ENCODE measurements at regions not wholly inside any gene's neighbourhood (a gene's known extent, or its start where the extent isn't known, plus 50 kb on each side); places are given as distances from the start of the nearest gene placed in this dataset.

DNA sequence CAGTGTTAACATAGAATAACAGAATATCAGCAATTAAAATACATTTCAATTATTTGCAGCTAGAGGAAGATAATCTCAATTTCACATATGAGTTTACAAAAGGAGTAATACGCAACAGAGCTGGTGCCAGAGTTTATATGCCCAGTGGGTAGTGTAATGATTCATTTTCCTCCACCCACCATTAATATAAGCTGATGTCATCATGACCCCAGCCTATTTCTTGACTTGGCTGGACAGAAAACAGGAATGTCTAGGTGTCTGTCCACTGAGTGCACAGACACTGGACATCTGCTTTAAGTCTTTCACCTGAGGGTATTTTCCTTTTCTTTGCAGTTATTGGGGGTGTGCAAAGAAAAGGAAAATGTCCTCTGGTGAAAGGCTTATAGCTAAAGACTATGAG lies 335.5 kb downstream of the TBC1D4 start:
- no peak for DNase-seq (ENCODE audit: low read depth, low spot score)
- H3K27me3 ChIP-seq (ENCODE audit: control insufficient read depth, extremely low read depth, insufficient read depth, low read length), result peaks cover 6% of the 10 kb centered on the region
- dilution Hi-C loops (cut with MboI; ENCODE audit: extremely low pct_ligation_motif_present, low sequenced_read_pairs), result no loop called here
- no peaks in the 10 kb centered on the region for H3K9me3 ChIP-seq (ENCODE audit: control insufficient read depth, low read depth, low read length)
- H3K9ac ChIP-seq (ENCODE audit: control insufficient read depth, extremely low read depth, insufficient read depth, low read length), result no peak overlapping the region
- TF ChIP-seq, protein P1, sequence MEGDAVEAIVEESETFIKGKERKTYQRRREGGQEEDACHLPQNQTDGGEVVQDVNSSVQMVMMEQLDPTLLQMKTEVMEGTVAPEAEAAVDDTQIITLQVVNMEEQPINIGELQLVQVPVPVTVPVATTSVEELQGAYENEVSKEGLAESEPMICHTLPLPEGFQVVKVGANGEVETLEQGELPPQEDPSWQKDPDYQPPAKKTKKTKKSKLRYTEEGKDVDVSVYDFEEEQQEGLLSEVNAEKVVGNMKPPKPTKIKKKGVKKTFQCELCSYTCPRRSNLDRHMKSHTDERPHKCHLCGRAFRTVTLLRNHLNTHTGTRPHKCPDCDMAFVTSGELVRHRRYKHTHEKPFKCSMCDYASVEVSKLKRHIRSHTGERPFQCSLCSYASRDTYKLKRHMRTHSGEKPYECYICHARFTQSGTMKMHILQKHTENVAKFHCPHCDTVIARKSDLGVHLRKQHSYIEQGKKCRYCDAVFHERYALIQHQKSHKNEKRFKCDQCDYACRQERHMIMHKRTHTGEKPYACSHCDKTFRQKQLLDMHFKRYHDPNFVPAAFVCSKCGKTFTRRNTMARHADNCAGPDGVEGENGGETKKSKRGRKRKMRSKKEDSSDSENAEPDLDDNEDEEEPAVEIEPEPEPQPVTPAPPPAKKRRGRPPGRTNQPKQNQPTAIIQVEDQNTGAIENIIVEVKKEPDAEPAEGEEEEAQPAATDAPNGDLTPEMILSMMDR (optimal IDR thresholded peaks at IDR 0.05 in 1 of 3, IDR thresholded peaks at IDR 0.05 in 1 of 3, conservative IDR thresholded peaks at IDR 0.05 in 1 of 3; ENCODE audit: extremely low read depth in 1 of 3, insufficient read depth in 2 of 3, low read length in 3 of 3), result no peak
- TF ChIP-seq EZH2 (IDR thresholded peaks at IDR 0.05; ENCODE audit: low read length), result no peak
- H3K27ac ChIP-seq (ENCODE audit: control insufficient read depth, insufficient read depth, low read length), result no peak overlapping the region
- no peaks in the 10 kb centered on the region for H3K4me1 ChIP-seq (ENCODE audit: control insufficient read depth, extremely low read depth, insufficient read depth, low read length)
- H2AFZ ChIP-seq (ENCODE audit: control insufficient read depth, low read length), result no peak overlapping the region
- H3K4me3 ChIP-seq (ENCODE audit: control insufficient read depth in 2 of 3, extremely low read depth in 1 of 3, insufficient read depth in 2 of 3, low read depth in 1 of 3, low read length in 3 of 3), result no peak overlapping the region
- H3K9me1 ChIP-seq (ENCODE audit: control insufficient read depth, extremely low read depth, insufficient read depth, low read length), result no peaks in the 10 kb centered on the region
- H3K4me2 ChIP-seq (ENCODE audit: control insufficient read depth, extremely low read depth, insufficient read depth, low read depth, low read length), result no peak overlapping the region
- no peaks in the 10 kb centered on the region for H3K79me2 ChIP-seq (ENCODE audit: control insufficient read depth, insufficient read depth, low read length)
- FAIRE-seq, result no peak
- H3K36me3 ChIP-seq (ENCODE audit: control insufficient read depth in 2 of 2, extremely low read depth in 1 of 2, insufficient read depth in 2 of 2, low read length in 2 of 2), result no peaks in the 10 kb centered on the region
- no peaks in the 10 kb centered on the region for H4K20me1 ChIP-seq (ENCODE audit: control insufficient read depth, extremely low read depth, insufficient read depth, low read length)

DNA sequence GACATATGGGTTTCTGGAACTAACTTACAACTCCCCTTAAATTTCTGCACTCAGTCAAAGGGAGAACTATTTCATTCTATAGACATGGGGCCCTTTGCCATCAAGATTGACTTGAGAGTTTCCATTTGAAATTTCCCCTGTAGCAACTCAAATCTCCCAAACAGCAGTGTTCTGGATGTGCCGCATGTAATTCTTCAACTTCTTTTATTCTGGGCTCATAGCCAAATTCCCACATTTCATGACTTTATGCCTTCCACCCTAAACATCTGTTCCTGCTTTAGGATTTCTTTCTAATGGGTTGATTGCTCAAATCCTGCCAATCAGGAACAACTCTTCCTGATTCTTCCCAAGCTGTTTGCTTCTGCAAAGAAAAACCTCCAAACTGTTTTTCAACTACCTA lies 336.0 kb downstream of the TBC1D4 start:
- no peak overlapping the region for H3K9ac ChIP-seq (ENCODE audit: control insufficient read depth, extremely low read depth, insufficient read depth, low read length)
- H3K9me1 ChIP-seq (ENCODE audit: control insufficient read depth, extremely low read depth, insufficient read depth, low read length), result no peaks in the 10 kb centered on the region
- H3K9me3 ChIP-seq (ENCODE audit: control insufficient read depth, low read depth, low read length), result no peaks in the 10 kb centered on the region
- no peak overlapping the region for H3K27ac ChIP-seq (ENCODE audit: control insufficient read depth, insufficient read depth, low read length)
- dilution Hi-C loops (cut with MboI; ENCODE audit: extremely low pct_ligation_motif_present, low sequenced_read_pairs), result no loop called here
- H4K20me1 ChIP-seq (ENCODE audit: control insufficient read depth, extremely low read depth, insufficient read depth, low read length), result no peaks in the 10 kb centered on the region
- H2AFZ ChIP-seq (ENCODE audit: control insufficient read depth, low read length), result no peak overlapping the region
- no peak for TF ChIP-seq EZH2 (IDR thresholded peaks at IDR 0.05; ENCODE audit: low read length)
- TF ChIP-seq, protein P1 (optimal IDR thresholded peaks at IDR 0.05 in 1 of 3, IDR thresholded peaks at IDR 0.05 in 1 of 3, conservative IDR thresholded peaks at IDR 0.05 in 1 of 3; ENCODE audit: extremely low read depth in 1 of 3, insufficient read depth in 2 of 3, low read length in 3 of 3), result no peak
- no peaks in the 10 kb centered on the region for H3K79me2 ChIP-seq (ENCODE audit: control insufficient read depth, insufficient read depth, low read length)
- FAIRE-seq (no peak), DNase-seq (ENCODE audit: low read depth, low spot score) (no peak)
- H3K36me3 ChIP-seq (ENCODE audit: control insufficient read depth in 2 of 2, extremely low read depth in 1 of 2, insufficient read depth in 2 of 2, low read length in 2 of 2), result no peaks in the 10 kb centered on the region
- H3K4me1 ChIP-seq (ENCODE audit: control insufficient read depth, extremely low read depth, insufficient read depth, low read length), result no peaks in the 10 kb centered on the region
- peaks cover 6% of the 10 kb centered on the region for H3K27me3 ChIP-seq (ENCODE audit: control insufficient read depth, extremely low read depth, insufficient read depth, low read length)
- no peak overlapping the region for H3K4me2 ChIP-seq (ENCODE audit: control insufficient read depth, extremely low read depth, insufficient read depth, low read depth, low read length)
- H3K4me3 ChIP-seq (ENCODE audit: control insufficient read depth in 2 of 3, extremely low read depth in 1 of 3, insufficient read depth in 2 of 3, low read depth in 1 of 3, low read length in 3 of 3), result no peak overlapping the region
